ENCODE measurements at regions not wholly inside any gene's neighbourhood (a gene's known extent, or its start where the extent isn't known, plus 50 kb on each side); places are given as distances from the start of the nearest gene placed in this dataset.
"Not testable (repeated sequence)": the region's sequence is repeated elsewhere in the genome, so short reads cannot be mapped to it uniquely, and the experiment has no call there.

DNA sequence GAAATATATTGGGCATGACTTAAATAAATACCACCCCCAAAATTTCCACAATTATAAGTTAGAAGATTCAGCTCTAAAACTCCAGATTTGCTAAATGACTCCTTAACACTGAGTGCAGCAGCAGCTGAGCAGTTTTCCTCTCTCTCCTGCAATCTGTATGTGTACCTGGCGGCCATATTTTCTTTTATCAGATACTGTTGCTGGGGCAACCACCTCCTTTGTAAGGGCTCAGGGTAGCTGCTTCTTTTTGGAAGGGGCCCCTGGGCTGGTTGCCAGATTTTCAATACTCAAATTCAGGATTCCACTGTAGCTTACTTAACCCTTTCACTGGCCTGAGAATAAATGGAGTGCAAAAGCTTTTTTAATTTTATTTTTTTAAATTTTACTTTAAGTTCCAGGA is 197.0 kb downstream of the TAF11L14 start:
- no peak for DNase-seq

GRCh38 chr5:17832949-17833745 is 198.9 kb downstream of the TAF11L14 start:
- DNase-seq, result no peak

- DNase-seq, result no peak
Measured at GRCh38 chr5:17837757-17838156, 203.5 kb downstream of the TAF11L14 start.

DNA sequence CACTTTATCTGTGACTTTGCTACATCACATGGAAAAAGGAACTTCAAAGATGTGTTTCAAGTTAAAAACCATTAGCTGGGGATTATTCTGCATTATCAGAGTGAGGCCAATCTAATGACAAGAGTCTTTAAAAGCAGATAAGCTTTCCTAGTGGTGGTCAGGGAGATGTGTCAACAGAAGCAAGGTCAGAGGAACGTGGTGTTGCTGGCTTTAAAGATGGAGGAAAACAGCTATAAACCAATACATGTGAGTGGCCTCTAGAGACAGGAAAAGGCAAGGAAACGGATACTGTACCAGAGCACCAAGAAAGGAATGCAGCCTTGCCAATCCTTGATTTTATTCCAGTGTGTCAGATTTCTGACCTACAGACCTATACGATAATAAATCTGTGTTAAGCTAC is 204.2 kb downstream of the TAF11L14 start:
- no peak for DNase-seq

- DNase-seq, result no peak
Measured at GRCh38 chr5:17839848-17840247, 205.6 kb downstream of the TAF11L14 start.

- DNase-seq, result no peak
Measured at GRCh38 chr5:17846496-17846895, 212.2 kb downstream of the TAF11L14 start.

DNA sequence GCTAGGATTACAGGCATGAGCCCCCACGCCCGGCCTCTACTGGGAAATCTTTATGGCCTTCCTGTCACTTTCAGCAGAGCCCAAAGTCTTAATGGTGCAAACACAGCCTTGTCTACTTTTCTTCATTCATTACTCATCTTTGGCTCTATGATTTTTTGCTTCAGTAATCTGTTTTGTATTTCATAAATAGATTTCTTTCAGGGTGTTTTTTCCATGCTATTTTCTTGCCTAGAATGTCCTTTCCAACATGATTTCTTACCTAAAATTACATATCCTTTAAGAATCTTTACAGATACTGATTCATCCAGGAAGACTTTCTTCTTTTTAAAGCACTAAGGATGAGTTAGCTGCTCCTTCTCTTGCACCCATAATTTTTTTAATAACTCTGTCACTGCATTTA is 213.0 kb downstream of the TAF11L14 start:
- DNase-seq, result no peak

DNA sequence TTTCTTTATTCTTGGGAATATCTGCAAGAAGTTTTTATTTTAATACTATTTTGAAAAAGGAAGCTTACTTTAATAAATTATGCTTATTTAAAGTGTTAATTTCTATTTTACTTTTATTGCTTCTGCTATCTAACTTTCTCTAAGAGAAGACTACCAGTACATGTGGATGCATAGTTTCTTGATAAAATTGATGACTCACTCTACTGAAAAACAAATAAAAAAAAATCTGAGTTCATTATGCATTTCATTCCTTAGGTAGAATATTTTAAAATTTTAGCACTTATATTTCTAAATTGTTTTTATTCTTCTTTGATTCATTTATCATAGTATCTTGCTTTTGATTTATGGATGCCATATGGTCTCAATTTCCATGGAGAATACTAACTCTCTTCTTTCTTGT is 217.9 kb downstream of the TAF11L14 start:
- no peak for DNase-seq

GRCh38 chr5:17852740-17853139 is 218.5 kb downstream of the TAF11L14 start:
- no peak for DNase-seq

DNA sequence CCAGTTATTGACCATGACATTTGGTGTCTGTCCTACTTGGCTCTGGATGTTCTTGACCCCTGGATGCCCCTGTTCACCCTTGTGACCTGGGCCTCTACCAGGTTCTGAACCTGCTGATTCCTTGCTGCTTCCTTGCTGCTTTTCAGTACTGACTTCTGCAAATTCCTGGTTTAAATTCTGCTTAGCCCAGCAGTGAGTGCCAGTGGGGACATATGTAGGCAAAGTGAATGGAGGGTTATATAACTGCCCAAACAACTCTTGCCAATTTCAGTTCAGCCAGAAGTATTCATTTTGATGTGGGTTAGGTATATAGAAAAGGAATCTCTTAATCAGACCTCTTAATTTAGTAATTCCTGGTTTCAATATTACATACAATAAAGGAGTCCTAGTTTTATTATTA is 220.6 kb downstream of the TAF11L14 start:
- DNase-seq, result no peak

DNA sequence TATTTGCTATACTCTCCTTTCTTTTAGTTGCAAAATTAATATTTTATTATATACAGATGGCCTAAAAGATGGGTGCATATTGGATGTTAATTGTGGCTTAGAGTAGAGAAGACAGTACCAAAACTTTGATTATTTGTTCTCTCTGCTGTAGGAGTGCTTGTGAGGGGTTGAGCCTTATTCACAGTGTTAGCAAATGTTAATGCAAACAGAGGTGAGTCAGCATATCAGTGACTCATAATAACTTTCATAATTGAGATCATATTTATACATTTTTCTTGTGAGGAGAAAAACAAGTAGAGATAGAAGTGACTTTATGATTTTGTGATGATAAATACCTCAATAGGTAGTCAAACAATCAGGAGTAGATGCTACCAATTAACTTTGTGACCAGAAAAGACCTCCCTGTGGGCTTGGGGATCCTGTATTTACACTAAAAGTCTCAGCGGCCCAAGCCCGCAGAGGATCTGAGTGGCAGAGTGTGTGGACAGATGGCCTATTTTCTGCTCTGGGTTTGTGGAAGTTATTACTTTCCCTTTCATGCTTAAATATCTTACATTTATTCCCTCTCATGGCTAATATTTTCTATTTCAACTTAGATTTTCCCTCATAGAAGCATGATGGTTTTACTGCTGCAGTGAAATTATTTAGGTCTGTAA is 226.5 kb downstream of the TAF11L14 start:
- DNase-seq, result no peak

- not testable (repeated sequence) for DNase-seq
Measured at GRCh38 chr5:17864903-17865302, 230.6 kb downstream of the TAF11L14 start.

DNA sequence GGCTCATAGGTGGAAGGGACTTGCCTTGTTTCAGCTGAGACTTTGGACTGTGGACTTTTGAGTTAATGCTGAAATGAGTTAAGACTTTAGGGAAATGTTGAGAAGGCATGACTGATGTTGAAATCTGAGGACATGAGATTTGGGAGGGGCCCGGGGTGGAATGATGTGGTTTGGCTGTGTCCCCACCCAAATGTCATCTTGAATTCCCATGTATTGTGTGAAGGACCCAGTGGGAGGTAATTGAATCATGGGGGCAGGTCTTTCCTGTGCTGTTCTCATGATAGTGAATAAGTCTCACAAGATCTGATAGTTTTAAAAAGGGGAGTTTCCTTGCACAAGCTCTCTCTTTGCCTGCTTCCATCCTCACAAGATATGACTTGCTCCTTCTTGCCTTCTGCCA is 231.7 kb downstream of the TAF11L14 start:
- DNase-seq, result not testable (repeated sequence)

GRCh38 chr5:17872204-17872603 is 237.9 kb downstream of the TAF11L14 start:
- DNase-seq, result no peak

GRCh38 chr5:17878541-17878940 is 244.3 kb downstream of the TAF11L14 start:
- DNase-seq, result no peak

GRCh38 chr5:17879276-17879675 is 245.0 kb downstream of the TAF11L14 start:
- DNase-seq, result no peak

DNA sequence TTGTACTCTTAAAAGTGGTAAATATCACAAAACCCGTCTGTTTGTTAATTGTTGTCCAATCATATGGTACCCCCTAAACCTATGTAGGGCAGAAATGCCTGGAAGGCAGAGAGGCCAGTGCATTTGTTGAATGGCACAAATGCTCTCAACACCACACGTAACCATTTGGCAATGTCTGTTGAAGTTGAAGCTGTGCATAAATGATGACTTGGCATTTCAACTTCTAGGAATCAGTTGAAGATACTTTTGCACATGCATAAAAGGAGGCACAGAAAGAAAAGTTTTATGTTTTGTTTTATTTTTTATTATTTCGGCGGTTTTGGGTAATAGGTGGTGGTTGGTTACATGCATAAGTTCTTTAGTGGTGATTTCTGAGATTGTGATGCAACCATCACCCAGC is 246.6 kb downstream of the TAF11L14 start:
- no peak for DNase-seq

- DNase-seq, result no peak
Measured at GRCh38 chr5:17882760-17883488, 248.7 kb downstream of the TAF11L14 start.

- DNase-seq, result no peak
Measured at GRCh38 chr5:17888155-17888554, 253.9 kb downstream of the TAF11L14 start.

- no peak for DNase-seq
Measured at GRCh38 chr5:17890501-17890900, 256.2 kb downstream of the TAF11L14 start.

DNA sequence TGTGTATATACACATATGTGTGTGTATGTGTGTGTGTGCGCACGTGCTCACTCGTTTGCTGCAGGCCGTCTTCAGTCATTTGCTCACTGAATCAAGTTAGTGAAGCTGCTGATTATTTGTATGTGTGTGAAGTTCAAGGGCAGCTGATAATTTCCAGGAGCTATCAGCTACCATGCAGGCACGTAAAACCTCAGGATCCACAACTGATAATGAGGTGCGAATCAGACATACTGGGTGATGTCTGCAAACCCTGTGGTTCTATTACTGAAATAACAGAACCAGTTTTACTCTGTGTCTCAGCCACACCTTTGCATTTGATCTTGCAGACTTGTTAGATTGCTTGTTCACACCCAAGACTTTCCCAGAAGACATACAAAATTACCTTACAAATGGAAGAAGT is 257.6 kb downstream of the TAF11L14 start:
- no peak for DNase-seq

GRCh38 chr5:17893026-17893635 is 258.9 kb downstream of the TAF11L14 start:
- no peak for DNase-seq

DNA sequence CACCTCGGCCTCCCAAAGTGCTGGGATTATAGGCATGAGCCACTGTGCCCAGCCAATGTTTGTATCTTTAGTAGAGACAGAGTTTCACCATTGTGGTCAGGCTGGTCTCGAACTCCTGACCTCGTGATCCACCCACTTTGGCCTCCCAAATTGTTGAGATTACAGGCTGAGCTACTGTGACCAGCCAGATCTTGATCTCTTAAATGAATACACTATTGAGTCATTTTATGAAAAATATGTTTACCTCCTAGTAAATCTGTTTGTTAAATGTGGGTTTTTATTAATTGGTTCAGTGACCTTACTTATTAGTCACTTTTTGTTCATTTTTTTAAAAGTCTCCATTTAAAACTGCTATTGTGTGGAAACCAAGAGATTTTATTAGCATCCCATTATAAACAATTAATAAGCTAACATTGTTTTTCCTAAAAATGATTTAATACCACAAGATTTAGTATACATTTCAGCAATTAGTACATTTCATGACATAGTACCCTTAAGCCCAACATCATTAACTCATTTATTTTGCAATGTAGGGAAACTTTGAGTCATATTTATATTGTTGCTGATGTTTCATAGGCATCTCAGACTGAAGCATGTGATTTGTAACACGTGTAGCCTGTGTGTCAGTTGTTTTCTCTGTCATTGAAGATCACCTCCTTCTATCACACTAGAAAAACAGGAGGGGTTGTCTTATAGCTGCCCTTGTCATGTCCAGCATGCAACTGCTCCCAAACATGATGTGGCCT is 261.2 kb downstream of the TAF11L14 start:
- DNase-seq, result no peak

Measured in GDM1 (cell line).